ENCODE measurements at regions not wholly inside any gene's neighbourhood (a gene's known extent, or its start where the extent isn't known, plus 50 kb on each side); places are given as distances from the start of the nearest gene placed in this dataset.

GRCh38 chr2:133712369-133712768, 144.1 kb upstream of the NCKAP5 start:
- Histone ChIP-seq H3K4me2 (ENCODE audit: extremely low read depth, insufficient read depth, low read length) (no peak overlapping the region), H3K9me3 (ENCODE audit: control insufficient read depth, insufficient read depth, low read depth, low read length) (no peaks in the 10 kb centered on the region), H3K36me3 (ENCODE audit: control insufficient read depth, insufficient read depth, low read length) (no peaks in the 10 kb centered on the region), H3K27me3 (ENCODE audit: control insufficient read depth, insufficient read depth, low read length) (no peaks in the 10 kb centered on the region), H3K4me1 (ENCODE audit: control insufficient read depth, extremely low read depth, insufficient read depth, low read length) (no peaks in the 10 kb centered on the region), H3K4me3 (replicated peaks in 1 of 4; ENCODE audit: control extremely low read depth in 1 of 4, insufficient read depth in 1 of 4, low read depth in 3 of 4, low read length in 4 of 4) (no peak overlapping the region), H3K9ac (ENCODE audit: insufficient read depth, low read length) (no peak overlapping the region), H3K79me2 (ENCODE audit: control insufficient read depth, insufficient read depth, low read length) (no peaks in the 10 kb centered on the region), H4K20me1 (ENCODE audit: control insufficient read depth, extremely low read depth, insufficient read depth, low read length) (no peaks in the 10 kb centered on the region), H2AFZ (ENCODE audit: low read length) (no peak overlapping the region), H3K27ac (ENCODE audit: insufficient read depth, low read length) (no peak overlapping the region)
- TF ChIP-seq CTCF (conservative IDR thresholded peaks at IDR 0.05 in 1 of 2, IDR thresholded peaks at IDR 0.05 in 1 of 2; ENCODE audit: low read depth in 1 of 2, low read length in 2 of 2), result no peak
- TF ChIP-seq EZH2 (IDR thresholded peaks at IDR 0.05; ENCODE audit: low read length, missing control alignments), result no peak
- DNase-seq (ENCODE audit: low read depth in 2 of 2), result no peak

- H3K27me3 ChIP-seq (ENCODE audit: control insufficient read depth, insufficient read depth, low read length), result no peaks in the 10 kb centered on the region
- no peak overlapping the region for H3K27ac ChIP-seq (ENCODE audit: insufficient read depth, low read length)
- no peak for TF ChIP-seq CTCF (conservative IDR thresholded peaks at IDR 0.05 in 1 of 2, IDR thresholded peaks at IDR 0.05 in 1 of 2; ENCODE audit: low read depth in 1 of 2, low read length in 2 of 2)
- H3K9ac ChIP-seq (ENCODE audit: insufficient read depth, low read length), result no peak overlapping the region
- H3K36me3 ChIP-seq (ENCODE audit: control insufficient read depth, insufficient read depth, low read length), result no peaks in the 10 kb centered on the region
- H3K4me2 ChIP-seq (ENCODE audit: extremely low read depth, insufficient read depth, low read length), result no peak overlapping the region
- H4K20me1 ChIP-seq (ENCODE audit: control insufficient read depth, extremely low read depth, insufficient read depth, low read length), result no peaks in the 10 kb centered on the region
- no peaks in the 10 kb centered on the region for H3K9me3 ChIP-seq (ENCODE audit: control insufficient read depth, insufficient read depth, low read depth, low read length)
- no peak overlapping the region for H3K4me3 ChIP-seq (replicated peaks in 1 of 4; ENCODE audit: control extremely low read depth in 1 of 4, insufficient read depth in 1 of 4, low read depth in 3 of 4, low read length in 4 of 4)
- no peaks in the 10 kb centered on the region for H3K79me2 ChIP-seq (ENCODE audit: control insufficient read depth, insufficient read depth, low read length)
- no peaks in the 10 kb centered on the region for H3K4me1 ChIP-seq (ENCODE audit: control insufficient read depth, extremely low read depth, insufficient read depth, low read length)
- no peak for DNase-seq (ENCODE audit: low read depth in 2 of 2)
- H2AFZ ChIP-seq (ENCODE audit: low read length), result no peak overlapping the region
Observed at GRCh38 chr2:133713049-133713580, 144.9 kb upstream of the NCKAP5 start.

GRCh38 chr2:133716166-133716565, 147.9 kb upstream of the NCKAP5 start:
- Histone ChIP-seq H3K9ac (ENCODE audit: insufficient read depth, low read length) (no peak overlapping the region), H2AFZ (ENCODE audit: low read length) (no peak overlapping the region), H3K9me3 (ENCODE audit: control insufficient read depth, insufficient read depth, low read depth, low read length) (no peaks in the 10 kb centered on the region), H3K4me1 (ENCODE audit: control insufficient read depth, extremely low read depth, insufficient read depth, low read length) (peaks cover 4% of the 10 kb centered on the region), H3K27ac (ENCODE audit: insufficient read depth, low read length) (no peak overlapping the region), H3K4me3 (replicated peaks in 1 of 4; ENCODE audit: control extremely low read depth in 1 of 4, insufficient read depth in 1 of 4, low read depth in 3 of 4, low read length in 4 of 4) (no peak overlapping the region), H3K79me2 (ENCODE audit: control insufficient read depth, insufficient read depth, low read length) (no peaks in the 10 kb centered on the region), H3K27me3 (ENCODE audit: control insufficient read depth, insufficient read depth, low read length) (no peaks in the 10 kb centered on the region), H4K20me1 (ENCODE audit: control insufficient read depth, extremely low read depth, insufficient read depth, low read length) (no peaks in the 10 kb centered on the region), H3K4me2 (ENCODE audit: extremely low read depth, insufficient read depth, low read length) (no peak overlapping the region), H3K36me3 (ENCODE audit: control insufficient read depth, insufficient read depth, low read length) (no peaks in the 10 kb centered on the region)
- TF ChIP-seq CTCF (conservative IDR thresholded peaks at IDR 0.05 in 1 of 2, IDR thresholded peaks at IDR 0.05 in 1 of 2; ENCODE audit: low read depth in 1 of 2, low read length in 2 of 2), result no peak
- TF ChIP-seq EZH2 (IDR thresholded peaks at IDR 0.05; ENCODE audit: low read length, missing control alignments), result no peak
- no peak for DNase-seq (ENCODE audit: low read depth in 2 of 2)
